PC-3 (cell line): ENCODE measurements at regions not wholly inside any gene's neighbourhood (a gene's known extent, or its start where the extent isn't known, plus 50 kb on each side); places are given as distances from the start of the nearest gene placed in this dataset.
"Not testable (repeated sequence)": the region's sequence is repeated elsewhere in the genome, so short reads cannot be mapped to it uniquely, and the experiment has no call there.

Experiments used
- EZH2phosphoT487 ChIP-seq: fragments of 300-600 bp; sonication (generic); IDR thresholded peaks from 2 replicates; pipeline ENCODE4 v1.6.1; 2018; ENCODE audit warnings: mild to moderate bottlenecking, antibody characterized with exemption, low read length, borderline replicate concordance
- TF ChIP-seq, protein P1 (sequence below): fragments of 300-600 bp; sonication (generic); conservative IDR thresholded peaks from 2 replicates; pipeline ENCODE4 v1.5.1; 2017; ENCODE audit warnings: antibody characterized with exemption, low read depth, mild to moderate bottlenecking, low read length

GRCh38 chr5:167941556-167941955 lies 349.9 kb upstream of the WWC1 start:
- TF ChIP-seq, protein P1, sequence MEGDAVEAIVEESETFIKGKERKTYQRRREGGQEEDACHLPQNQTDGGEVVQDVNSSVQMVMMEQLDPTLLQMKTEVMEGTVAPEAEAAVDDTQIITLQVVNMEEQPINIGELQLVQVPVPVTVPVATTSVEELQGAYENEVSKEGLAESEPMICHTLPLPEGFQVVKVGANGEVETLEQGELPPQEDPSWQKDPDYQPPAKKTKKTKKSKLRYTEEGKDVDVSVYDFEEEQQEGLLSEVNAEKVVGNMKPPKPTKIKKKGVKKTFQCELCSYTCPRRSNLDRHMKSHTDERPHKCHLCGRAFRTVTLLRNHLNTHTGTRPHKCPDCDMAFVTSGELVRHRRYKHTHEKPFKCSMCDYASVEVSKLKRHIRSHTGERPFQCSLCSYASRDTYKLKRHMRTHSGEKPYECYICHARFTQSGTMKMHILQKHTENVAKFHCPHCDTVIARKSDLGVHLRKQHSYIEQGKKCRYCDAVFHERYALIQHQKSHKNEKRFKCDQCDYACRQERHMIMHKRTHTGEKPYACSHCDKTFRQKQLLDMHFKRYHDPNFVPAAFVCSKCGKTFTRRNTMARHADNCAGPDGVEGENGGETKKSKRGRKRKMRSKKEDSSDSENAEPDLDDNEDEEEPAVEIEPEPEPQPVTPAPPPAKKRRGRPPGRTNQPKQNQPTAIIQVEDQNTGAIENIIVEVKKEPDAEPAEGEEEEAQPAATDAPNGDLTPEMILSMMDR: not testable (repeated sequence)
- TF ChIP-seq EZH2phosphoT487: not testable (repeated sequence)
